ENCODE measurements at regions not wholly inside any gene's neighbourhood (a gene's known extent, or its start where the extent isn't known, plus 50 kb on each side); places are given as distances from the start of the nearest gene placed in this dataset.

- Histone ChIP-seq H3K27me3 (replicated peaks; ENCODE audit: insufficient read depth) (no peaks in the 10 kb centered on the region), H3K27ac (no peak overlapping the region), H3K4me3 (no peak overlapping the region), H3K36me3 (no peaks in the 10 kb centered on the region), H3K4me1 (ENCODE audit: control insufficient read depth in 1 of 2, low read depth in 2 of 2) (no peaks in the 10 kb centered on the region), H3K9me3 (no peaks in the 10 kb centered on the region)
- ATAC-seq (ENCODE audit: insufficient number of reproducible peaks, low FRiP score, low read depth) (no peak), DNase-seq (ENCODE audit: low spot score) (no peak)
- no peak for TF ChIP-seq CTCF (IDR thresholded peaks at IDR 0.05)
These were observed 148.5 kb downstream of the VRK1 start for GRCh38 chr14:96945721-96946120.

GRCh38 chr14:96949594-96949993 lies 152.4 kb downstream of the VRK1 start:
- ATAC-seq (ENCODE audit: insufficient number of reproducible peaks, low FRiP score, low read depth), result no peak

GRCh38 chr14:96951511-96951910 lies 154.3 kb downstream of the VRK1 start:
- ATAC-seq (ENCODE audit: insufficient number of reproducible peaks, low FRiP score, low read depth), result no peak
- no peak overlapping the region for H3K4me3 ChIP-seq
- H3K27me3 ChIP-seq (replicated peaks; ENCODE audit: insufficient read depth), result no peaks in the 10 kb centered on the region
- no peak for TF ChIP-seq CTCF (IDR thresholded peaks at IDR 0.05)
- no peaks in the 10 kb centered on the region for H3K9me3 ChIP-seq
- no peaks in the 10 kb centered on the region for H3K4me1 ChIP-seq (ENCODE audit: control insufficient read depth in 1 of 2, low read depth in 2 of 2)
- H3K27ac ChIP-seq, result no peak overlapping the region
- DNase-seq (ENCODE audit: low spot score), result no peak
- H3K36me3 ChIP-seq, result no peaks in the 10 kb centered on the region

More at GRCh38 chr14:96949594-96949993, 152.4 kb downstream of the VRK1 start:
- no peak for DNase-seq (ENCODE audit: low spot score)
- H3K36me3 ChIP-seq, result no peaks in the 10 kb centered on the region
- no peaks in the 10 kb centered on the region for H3K9me3 ChIP-seq
- H3K27me3 ChIP-seq (replicated peaks; ENCODE audit: insufficient read depth), result no peaks in the 10 kb centered on the region
- no peak overlapping the region for H3K4me3 ChIP-seq
- TF ChIP-seq CTCF (IDR thresholded peaks at IDR 0.05), result no peak
- H3K27ac ChIP-seq, result no peak overlapping the region
- H3K4me1 ChIP-seq (ENCODE audit: control insufficient read depth in 1 of 2, low read depth in 2 of 2), result no peaks in the 10 kb centered on the region

- Histone ChIP-seq H3K4me3 (no peak overlapping the region), H3K4me1 (ENCODE audit: control insufficient read depth in 1 of 2, low read depth in 2 of 2) (no peaks in the 10 kb centered on the region), H3K9me3 (no peaks in the 10 kb centered on the region), H3K27me3 (replicated peaks; ENCODE audit: insufficient read depth) (no peaks in the 10 kb centered on the region), H3K27ac (no peak overlapping the region), H3K36me3 (no peaks in the 10 kb centered on the region)
- DNase-seq (ENCODE audit: low spot score) (no peak), ATAC-seq (ENCODE audit: insufficient number of reproducible peaks, low FRiP score, low read depth) (no peak)
- TF ChIP-seq CTCF (IDR thresholded peaks at IDR 0.05), result no peak
These were observed 156.1 kb downstream of the VRK1 start for GRCh38 chr14:96953087-96953874.

- TF ChIP-seq CTCF (IDR thresholded peaks at IDR 0.05), result no peak
- DNase-seq (ENCODE audit: low spot score), result no peak
These were observed 156.6 kb downstream of the VRK1 start for GRCh38 chr14:96953875-96954185.

More at GRCh38 chr14:96953875-96954185, 156.6 kb downstream of the VRK1 start:
- Histone ChIP-seq H3K27me3 (replicated peaks; ENCODE audit: insufficient read depth) (no peaks in the 10 kb centered on the region), H3K4me3 (no peak overlapping the region), H3K4me1 (ENCODE audit: control insufficient read depth in 1 of 2, low read depth in 2 of 2) (no peaks in the 10 kb centered on the region), H3K27ac (no peak overlapping the region), H3K9me3 (no peaks in the 10 kb centered on the region), H3K36me3 (no peaks in the 10 kb centered on the region)
- ATAC-seq (ENCODE audit: insufficient number of reproducible peaks, low FRiP score, low read depth), result no peak
